ENCODE measurements at regions not wholly inside any gene's neighbourhood (a gene's known extent, or its start where the extent isn't known, plus 50 kb on each side); places are given as distances from the start of the nearest gene placed in this dataset.

DNA sequence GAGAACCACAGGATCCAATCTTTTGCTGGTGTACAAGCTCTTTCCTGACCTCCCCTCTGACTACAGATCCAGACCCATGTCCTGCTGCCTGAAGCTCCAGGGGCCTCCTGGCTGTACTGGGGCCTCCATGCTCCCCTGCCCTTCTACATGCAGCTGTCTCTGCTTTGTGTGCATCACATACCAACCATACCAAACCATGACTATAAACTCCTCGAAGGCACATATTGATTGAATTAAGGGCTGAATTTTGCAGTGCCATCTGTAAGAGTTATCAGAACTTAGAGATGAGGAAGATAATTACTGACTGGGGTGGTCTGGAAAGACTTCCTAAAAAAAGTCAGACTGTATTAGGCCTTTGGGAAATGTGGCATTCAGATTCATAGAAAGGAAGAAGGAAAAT lies 139.9 kb upstream of the CXCR4 start:
- H3K27me3 ChIP-seq (ENCODE audit: control insufficient read depth in 1 of 2, insufficient read depth in 2 of 2, low read length in 2 of 2), result no peaks in the 10 kb centered on the region
- H3K36me3 ChIP-seq (ENCODE audit: insufficient read depth, low read length), result no peaks in the 10 kb centered on the region
- H3K9ac ChIP-seq (ENCODE audit: low read length), result no peak overlapping the region
- H3K27ac ChIP-seq (ENCODE audit: low read depth, low read length), result no peak overlapping the region
- no peaks in the 10 kb centered on the region for H3K9me3 ChIP-seq (ENCODE audit: low read length)
- H3K4me3 ChIP-seq (ENCODE audit: low read depth in 1 of 2, low read length in 2 of 2), result no peak overlapping the region
- no peaks in the 10 kb centered on the region for H3K4me1 ChIP-seq (ENCODE audit: insufficient read depth, low read length)

GRCh38 chr2:136255648-136256461 lies 137.9 kb upstream of the CXCR4 start:
- Histone ChIP-seq H3K4me3 (ENCODE audit: low read depth in 1 of 2, low read length in 2 of 2) (no peak overlapping the region), H3K27me3 (ENCODE audit: control insufficient read depth in 1 of 2, insufficient read depth in 2 of 2, low read length in 2 of 2) (no peaks in the 10 kb centered on the region), H3K9me3 (ENCODE audit: low read length) (no peaks in the 10 kb centered on the region), H3K36me3 (ENCODE audit: insufficient read depth, low read length) (no peaks in the 10 kb centered on the region), H3K9ac (ENCODE audit: low read length) (no peak overlapping the region), H3K27ac (ENCODE audit: low read depth, low read length) (no peak overlapping the region), H3K4me1 (ENCODE audit: insufficient read depth, low read length) (peaks cover 3% of the 10 kb centered on the region)

GRCh38 chr2:136255127-136255526 lies 137.2 kb upstream of the CXCR4 start:
- H3K9ac ChIP-seq (ENCODE audit: low read length), result no peak overlapping the region
- H3K9me3 ChIP-seq (ENCODE audit: low read length), result no peaks in the 10 kb centered on the region
- peaks cover 3% of the 10 kb centered on the region for H3K4me1 ChIP-seq (ENCODE audit: insufficient read depth, low read length)
- no peaks in the 10 kb centered on the region for H3K36me3 ChIP-seq (ENCODE audit: insufficient read depth, low read length)
- no peak overlapping the region for H3K27ac ChIP-seq (ENCODE audit: low read depth, low read length)
- no peak overlapping the region for H3K4me3 ChIP-seq (ENCODE audit: low read depth in 1 of 2, low read length in 2 of 2)
- no peaks in the 10 kb centered on the region for H3K27me3 ChIP-seq (ENCODE audit: control insufficient read depth in 1 of 2, insufficient read depth in 2 of 2, low read length in 2 of 2)

- peaks cover 3% of the 10 kb centered on the region for H3K4me1 ChIP-seq (ENCODE audit: insufficient read depth, low read length)
- H3K9ac ChIP-seq (ENCODE audit: low read length), result no peak overlapping the region
- no peaks in the 10 kb centered on the region for H3K36me3 ChIP-seq (ENCODE audit: insufficient read depth, low read length)
- H3K27ac ChIP-seq (ENCODE audit: low read depth, low read length), result no peak overlapping the region
- no peaks in the 10 kb centered on the region for H3K27me3 ChIP-seq (ENCODE audit: control insufficient read depth in 1 of 2, insufficient read depth in 2 of 2, low read length in 2 of 2)
- no peak overlapping the region for H3K4me3 ChIP-seq (ENCODE audit: low read depth in 1 of 2, low read length in 2 of 2)
- no peaks in the 10 kb centered on the region for H3K9me3 ChIP-seq (ENCODE audit: low read length)
Observed at GRCh38 chr2:136254681-136255080, 136.7 kb upstream of the CXCR4 start.

GRCh38 chr2:136253288-136254004 lies 135.5 kb upstream of the CXCR4 start:
- Histone ChIP-seq H3K27me3 (ENCODE audit: control insufficient read depth in 1 of 2, insufficient read depth in 2 of 2, low read length in 2 of 2) (no peaks in the 10 kb centered on the region), H3K4me3 (ENCODE audit: low read depth in 1 of 2, low read length in 2 of 2) (no peak overlapping the region), H3K4me1 (ENCODE audit: insufficient read depth, low read length) (peaks cover 3% of the 10 kb centered on the region), H3K9ac (ENCODE audit: low read length) (no peak overlapping the region), H3K9me3 (ENCODE audit: low read length) (no peaks in the 10 kb centered on the region), H3K36me3 (ENCODE audit: insufficient read depth, low read length) (no peaks in the 10 kb centered on the region), H3K27ac (ENCODE audit: low read depth, low read length) (no peak overlapping the region)

- H3K27me3 ChIP-seq (ENCODE audit: control insufficient read depth in 1 of 2, insufficient read depth in 2 of 2, low read length in 2 of 2), result no peaks in the 10 kb centered on the region
- H3K4me1 ChIP-seq (ENCODE audit: insufficient read depth, low read length), result peaks cover 11% of the 10 kb centered on the region
- H3K9me3 ChIP-seq (ENCODE audit: low read length), result no peaks in the 10 kb centered on the region
- H3K4me3 ChIP-seq (ENCODE audit: low read depth in 1 of 2, low read length in 2 of 2), result no peak overlapping the region
- no peaks in the 10 kb centered on the region for H3K36me3 ChIP-seq (ENCODE audit: insufficient read depth, low read length)
- H3K27ac ChIP-seq (ENCODE audit: low read depth, low read length), result no peak overlapping the region
- no peak overlapping the region for H3K9ac ChIP-seq (ENCODE audit: low read length)
Observed at GRCh38 chr2:136251885-136252585, 134.1 kb upstream of the CXCR4 start.

- H3K27ac ChIP-seq (ENCODE audit: low read depth, low read length), result no peak overlapping the region
Observed at GRCh38 chr2:136251197-136251884, 133.4 kb upstream of the CXCR4 start.

GRCh38 chr2:136250131-136250530 lies 132.2 kb upstream of the CXCR4 start:
- no peak overlapping the region for H3K9ac ChIP-seq (ENCODE audit: low read length)
- H3K36me3 ChIP-seq (ENCODE audit: insufficient read depth, low read length), result no peaks in the 10 kb centered on the region
- H3K9me3 ChIP-seq (ENCODE audit: low read length), result no peaks in the 10 kb centered on the region
- no peaks in the 10 kb centered on the region for H3K27me3 ChIP-seq (ENCODE audit: control insufficient read depth in 1 of 2, insufficient read depth in 2 of 2, low read length in 2 of 2)
- peaks cover 11% of the 10 kb centered on the region for H3K4me1 ChIP-seq (ENCODE audit: insufficient read depth, low read length)
- H3K4me3 ChIP-seq (ENCODE audit: low read depth in 1 of 2, low read length in 2 of 2), result no peak overlapping the region
- H3K27ac ChIP-seq (ENCODE audit: low read depth, low read length), result no peak overlapping the region

More at GRCh38 chr2:136251197-136251884, 133.4 kb upstream of the CXCR4 start:
- peaks cover 11% of the 10 kb centered on the region for H3K4me1 ChIP-seq (ENCODE audit: insufficient read depth, low read length)
- H3K9ac ChIP-seq (ENCODE audit: low read length), result no peak overlapping the region
- H3K4me3 ChIP-seq (ENCODE audit: low read depth in 1 of 2, low read length in 2 of 2), result no peak overlapping the region
- H3K36me3 ChIP-seq (ENCODE audit: insufficient read depth, low read length), result no peaks in the 10 kb centered on the region
- no peaks in the 10 kb centered on the region for H3K27me3 ChIP-seq (ENCODE audit: control insufficient read depth in 1 of 2, insufficient read depth in 2 of 2, low read length in 2 of 2)
- no peaks in the 10 kb centered on the region for H3K9me3 ChIP-seq (ENCODE audit: low read length)

- H3K4me1 ChIP-seq (ENCODE audit: insufficient read depth, low read length), result peaks cover 11% of the 10 kb centered on the region
Observed at GRCh38 chr2:136248907-136249306, 131.0 kb upstream of the CXCR4 start.

DNA sequence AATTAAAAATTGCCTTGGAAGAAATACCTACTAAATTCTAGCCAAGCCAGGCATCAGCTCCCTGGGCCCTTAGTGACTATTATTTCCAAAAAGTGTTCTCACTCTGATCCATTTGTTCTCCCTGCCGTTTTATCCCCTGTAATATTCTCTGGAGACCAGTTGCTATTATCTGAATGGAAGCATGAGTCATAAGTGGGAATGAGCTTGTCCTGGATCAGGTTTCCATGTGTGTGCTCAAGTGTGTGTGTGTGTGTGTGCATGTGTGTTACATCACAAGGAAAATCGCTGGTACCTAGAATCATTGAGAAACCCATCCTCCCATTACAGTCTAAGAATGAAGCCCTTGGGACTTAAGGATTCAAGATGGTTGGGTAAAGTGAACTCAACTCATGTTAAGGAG lies 130.3 kb upstream of the CXCR4 start:
- no peaks in the 10 kb centered on the region for H3K9me3 ChIP-seq (ENCODE audit: low read length)
- no peaks in the 10 kb centered on the region for H3K36me3 ChIP-seq (ENCODE audit: insufficient read depth, low read length)
- no peak overlapping the region for H3K27ac ChIP-seq (ENCODE audit: low read depth, low read length)
- no peak overlapping the region for H3K9ac ChIP-seq (ENCODE audit: low read length)
- H3K27me3 ChIP-seq (ENCODE audit: control insufficient read depth in 1 of 2, insufficient read depth in 2 of 2, low read length in 2 of 2), result no peaks in the 10 kb centered on the region
- no peak overlapping the region for H3K4me3 ChIP-seq (ENCODE audit: low read depth in 1 of 2, low read length in 2 of 2)
- H3K4me1 ChIP-seq (ENCODE audit: insufficient read depth, low read length), result peaks cover 11% of the 10 kb centered on the region

More at GRCh38 chr2:136248907-136249306, 131.0 kb upstream of the CXCR4 start:
- no peak overlapping the region for H3K4me3 ChIP-seq (ENCODE audit: low read depth in 1 of 2, low read length in 2 of 2)
- H3K9ac ChIP-seq (ENCODE audit: low read length), result no peak overlapping the region
- H3K27ac ChIP-seq (ENCODE audit: low read depth, low read length), result no peak overlapping the region
- H3K9me3 ChIP-seq (ENCODE audit: low read length), result no peaks in the 10 kb centered on the region
- H3K27me3 ChIP-seq (ENCODE audit: control insufficient read depth in 1 of 2, insufficient read depth in 2 of 2, low read length in 2 of 2), result no peaks in the 10 kb centered on the region
- H3K36me3 ChIP-seq (ENCODE audit: insufficient read depth, low read length), result no peaks in the 10 kb centered on the region

All from muscle layer of colon (tissue), 2 donors.